ENCODE measurements at regions not wholly inside any gene's neighbourhood (a gene's known extent, or its start where the extent isn't known, plus 50 kb on each side); places are given as distances from the start of the nearest gene placed in this dataset.

DNA sequence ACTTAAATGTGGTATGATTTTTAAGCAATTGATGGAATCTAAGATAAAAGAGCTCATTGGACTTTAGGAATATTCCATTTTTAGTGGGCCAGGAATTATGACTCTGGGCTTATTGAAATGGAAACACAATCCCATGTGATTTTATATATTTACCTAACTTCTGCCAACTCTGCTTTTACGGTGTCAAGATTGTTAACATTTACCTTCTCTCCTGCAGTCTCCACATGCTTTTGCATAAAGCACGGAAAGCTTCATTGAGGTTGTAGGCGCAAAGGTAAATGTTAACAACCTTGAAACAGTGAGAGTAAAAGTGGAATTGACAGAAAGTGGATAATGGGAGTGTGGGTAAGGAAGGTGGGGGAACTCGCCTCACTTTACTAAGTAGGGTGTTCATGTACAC, 468.1 kb downstream of the PMP22 start:
- no peak for DNase-seq

GRCh38 chr17:14794961-14795360, 470.2 kb downstream of the PMP22 start:
- DNase-seq, result no peak

DNA sequence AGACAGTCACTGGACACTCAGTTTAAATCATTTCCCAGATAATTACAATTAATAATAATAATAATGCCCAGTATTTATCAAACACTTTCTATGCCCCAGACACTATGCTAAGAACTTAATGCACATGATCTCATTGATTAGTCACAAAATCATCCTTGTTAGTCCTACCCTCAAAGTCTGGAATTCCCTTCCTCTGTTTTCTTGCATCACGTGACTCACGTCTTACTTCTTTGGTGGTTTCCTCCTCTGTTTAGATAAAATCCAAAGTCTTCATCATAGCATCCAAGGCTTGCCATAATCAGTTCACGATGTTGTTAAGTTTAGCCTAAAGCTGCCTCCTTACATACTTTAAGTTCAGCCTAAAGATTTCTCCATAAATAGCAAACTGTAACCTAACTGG, 471.9 kb downstream of the PMP22 start:
- DNase-seq, result no peak

GRCh38 chr17:14792746-14793145, 472.4 kb downstream of the PMP22 start:
- no peak for DNase-seq

GRCh38 chr17:14791221-14791620, 473.9 kb downstream of the PMP22 start:
- no peak for DNase-seq

DNA sequence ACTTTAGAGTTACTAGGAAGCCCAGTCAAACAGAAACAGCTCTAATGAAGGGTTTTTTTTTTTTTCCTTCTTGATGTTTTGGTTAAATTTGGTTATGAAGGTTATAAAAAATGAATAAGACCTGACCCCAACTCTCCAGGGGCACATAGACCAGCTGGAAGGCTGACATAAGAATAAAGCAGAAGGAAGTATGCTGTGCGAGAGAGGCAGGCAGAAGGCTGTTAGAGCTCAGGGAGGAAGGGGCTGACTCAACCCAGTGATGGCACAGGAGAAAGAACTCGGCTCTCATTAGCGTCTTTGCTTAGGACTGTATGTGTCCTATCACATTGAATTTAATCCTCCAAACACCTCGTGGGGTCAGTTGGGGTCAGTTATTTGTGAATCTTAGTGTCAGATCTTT, 474.6 kb downstream of the PMP22 start:
- DNase-seq, result peak in 1 of 2 donors; percentile 69

DNA sequence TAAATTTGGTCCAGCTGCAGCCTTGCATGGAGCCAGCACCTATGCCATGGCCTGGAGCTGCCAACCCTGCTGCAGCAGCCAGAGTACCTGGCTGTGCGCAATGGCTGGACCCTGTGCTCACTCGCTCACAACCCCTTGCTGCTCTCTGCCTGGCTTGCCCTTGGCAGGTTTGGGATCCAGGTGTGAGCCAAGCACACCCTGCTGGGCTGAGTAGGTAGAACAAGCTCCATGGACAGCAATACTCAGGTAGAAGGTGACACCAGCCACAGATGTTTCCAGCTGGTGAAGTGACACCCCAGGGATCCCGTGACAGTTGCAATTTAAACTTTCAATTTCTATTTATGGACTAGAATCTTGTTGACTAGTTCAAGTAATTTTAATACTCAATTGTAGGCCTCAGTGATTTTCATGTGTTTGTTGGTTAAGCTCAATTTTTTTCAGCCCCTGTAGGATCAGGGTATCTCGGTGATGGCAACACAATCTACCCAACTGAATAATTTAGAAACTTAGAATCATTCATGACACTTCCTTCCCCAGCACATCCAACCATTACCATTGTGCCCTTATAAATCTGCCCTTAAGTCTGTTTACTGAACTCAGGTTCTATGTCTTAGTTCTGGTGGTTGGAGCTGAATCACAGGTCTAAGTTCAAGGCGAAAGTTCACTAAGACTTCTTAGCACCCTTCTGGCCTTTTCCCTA, 480.0 kb downstream of the PMP22 start:
- no peak for DNase-seq

GRCh38 chr17:14781123-14781522, 480.2 kb downstream of the HS3ST3B1 start:
- no peak for DNase-seq

- DNase-seq, result no peak
Observed at GRCh38 chr17:14780097-14780651, 479.3 kb downstream of the HS3ST3B1 start.

- no peak for DNase-seq
Observed at GRCh38 chr17:14779241-14779640, 478.4 kb downstream of the HS3ST3B1 start.

- DNase-seq, result no peak
Observed at GRCh38 chr17:14777291-14777690, 476.4 kb downstream of the HS3ST3B1 start.

DNA sequence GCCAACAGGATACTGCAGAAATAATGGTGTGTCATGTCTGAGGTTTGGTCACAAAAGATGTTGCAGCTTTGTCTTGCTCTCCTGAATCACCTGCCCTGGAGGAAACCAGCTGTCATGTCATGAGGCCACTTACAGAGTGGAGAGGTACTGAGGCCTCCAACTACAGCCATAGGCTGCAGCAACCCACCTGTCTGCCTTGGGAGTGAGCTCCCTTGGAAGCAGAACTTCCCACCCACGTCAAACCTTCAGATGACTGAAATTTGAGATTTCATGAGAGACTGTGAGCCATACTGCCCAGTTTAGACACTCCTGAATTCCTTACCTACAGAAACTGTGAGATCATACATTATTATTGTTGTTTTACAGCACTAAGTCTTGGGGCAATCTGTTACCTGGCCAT, 475.9 kb downstream of the HS3ST3B1 start:
- DNase-seq, result no peak

GRCh38 chr17:14775731-14776492, 475.0 kb downstream of the HS3ST3B1 start:
- DNase-seq, result no peak

DNA sequence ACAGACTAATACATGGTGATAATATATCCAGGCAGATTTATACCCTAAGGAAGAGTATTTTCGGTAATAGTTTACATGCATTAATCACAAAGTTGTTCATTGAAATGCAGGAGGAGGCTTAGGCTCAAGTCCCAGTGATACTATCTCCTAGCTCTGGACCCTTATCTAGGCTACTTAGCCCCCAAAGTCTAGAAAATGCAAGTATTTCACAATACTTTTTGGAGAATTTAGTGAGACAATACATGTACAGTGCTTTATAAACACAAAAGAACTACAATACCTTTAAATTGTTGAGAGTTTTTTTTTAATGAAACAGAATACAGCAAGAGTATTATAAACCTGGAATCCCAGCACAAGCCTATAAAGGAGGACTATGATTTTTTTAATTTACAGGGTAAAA, 473.9 kb downstream of the HS3ST3B1 start:
- no peak for DNase-seq

- no peak for DNase-seq
Observed at GRCh38 chr17:14772776-14773175, 471.9 kb downstream of the HS3ST3B1 start.

- DNase-seq, result no peak
Observed at GRCh38 chr17:14771543-14771942, 470.7 kb downstream of the HS3ST3B1 start.

- DNase-seq, result no peak
Observed at GRCh38 chr17:14768923-14769322, 468.0 kb downstream of the HS3ST3B1 start.

GRCh38 chr17:14762736-14763479, 462.0 kb downstream of the HS3ST3B1 start:
- DNase-seq, result no peak

DNA sequence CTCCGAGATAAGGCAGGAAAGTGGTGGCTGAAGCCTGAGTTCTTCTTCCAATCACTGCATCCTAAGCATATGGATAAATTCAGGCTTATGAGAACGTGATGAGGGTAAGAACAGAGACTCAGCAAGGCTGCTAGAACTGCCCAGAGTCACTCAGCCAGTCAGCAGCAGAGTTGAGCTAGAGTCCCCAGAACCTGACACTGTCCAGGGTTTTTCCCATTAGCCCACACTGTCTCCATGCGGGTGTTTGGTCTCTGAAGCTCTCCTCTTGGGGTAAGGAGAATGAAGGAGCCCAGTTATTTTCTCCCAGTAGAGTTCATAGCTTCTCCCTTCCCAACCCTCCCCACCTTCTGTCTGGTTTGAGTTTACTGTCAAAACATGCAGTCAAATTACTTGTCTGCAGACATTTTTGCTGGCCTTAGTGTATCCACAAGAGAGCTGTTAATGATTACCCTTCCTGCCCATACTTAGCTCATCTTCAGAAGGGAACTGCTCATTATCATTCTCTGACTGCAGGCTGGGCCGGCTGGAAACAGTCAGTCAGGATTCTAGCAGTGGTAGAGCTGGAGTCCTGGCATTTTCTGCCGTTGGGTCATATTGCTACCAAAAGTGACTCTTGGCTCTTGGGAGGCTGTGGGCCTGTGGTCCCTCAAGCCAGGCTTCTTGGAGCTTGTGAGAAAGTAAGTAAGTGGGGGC, 460.0 kb downstream of the HS3ST3B1 start:
- DNase-seq, result no peak

- no peak for DNase-seq
Observed at GRCh38 chr17:14760212-14760611, 459.3 kb downstream of the HS3ST3B1 start.

GRCh38 chr17:14759325-14759724, 458.4 kb downstream of the HS3ST3B1 start:
- no peak for DNase-seq

GRCh38 chr17:14756479-14756878, 455.6 kb downstream of the HS3ST3B1 start:
- no peak for DNase-seq

GRCh38 chr17:14755002-14755401, 454.1 kb downstream of the HS3ST3B1 start:
- DNase-seq, result no peak
